OCI-LY3 (cell line): ENCODE measurements at regions not wholly inside any gene's neighbourhood (a gene's known extent, or its start where the extent isn't known, plus 50 kb on each side); places are given as distances from the start of the nearest gene placed in this dataset.
A peak's percentile ranks its signal among the peaks of the same experiment; 100 is the strongest.

Experiments
- H2AFZ ChIP-seq: fragments of 200-600, 300-600 bp; shearing (Covaris generic); 2 replicates; pipeline ENCODE4 v1.6.0; 2014; ENCODE audit warnings: antibody characterized with exemption, low read depth, low read length
- H3K27ac ChIP-seq: fragments of 200-600, 300-600 bp; sonication (generic); 2 replicates; pipeline ENCODE4 v1.5.1; 2014; ENCODE audit warnings: mild to moderate bottlenecking, low read length, moderate library complexity, mixed read lengths
- H3K27me3 ChIP-seq: fragments of 200-600, 300-600 bp; sonication (generic); 2 replicates; pipeline ENCODE4 v1.6.1; 2014; ENCODE audit warnings: low read depth, low read length, mixed read lengths
- H3K36me3 ChIP-seq: fragments of 200-600, 300-600 bp; sonication (generic); replicated peaks from 2 replicates; pipeline ENCODE3; 2014; ENCODE audit warnings: low read depth, low read length, mixed read lengths
- H3K4me1 ChIP-seq: fragments of 300-600, 200-600 bp; sonication (generic); 2 replicates; pipeline ENCODE4 v1.6.1; 2014; ENCODE audit warnings: low read length, mixed read lengths
- H3K4me2 ChIP-seq: fragments of 200-600, 300-600 bp; sonication (generic); 2 replicates; pipeline ENCODE4 v1.6.1; 2014; ENCODE audit warnings: low read length, mixed read lengths
- H3K4me3 ChIP-seq: fragments of 300-600, 200-600 bp; sonication (generic); 2 replicates; pipeline ENCODE4 v1.5.1; 2014; ENCODE audit warnings: antibody characterized with exemption, mild to moderate bottlenecking, low read length, moderate library complexity
- H3K79me2 ChIP-seq: fragments of 300-600, 200-600 bp; shearing (Covaris generic); 2 replicates; pipeline ENCODE4 v1.6.1; 2014; ENCODE audit warnings: mild to moderate bottlenecking, low read length, mixed read lengths
- H3K9ac ChIP-seq: fragments of 300-600, 200-600 bp; shearing (Covaris generic); 2 replicates; pipeline ENCODE4 v1.6.0; 2014; ENCODE audit warnings: mild to moderate bottlenecking, low read length, moderate library complexity
- H3K9me3 ChIP-seq: fragments of 200-600, 300-600 bp; shearing (Covaris generic); 2 replicates; pipeline ENCODE4 v1.6.1; 2014; ENCODE audit warnings: low read length, mixed read lengths; ENCODE audit not compliant: insufficient read depth
- H4K20me1 ChIP-seq: fragments of 200-600, 300-600 bp; sonication (generic); 2 replicates; pipeline ENCODE4 v1.6.1; 2016; ENCODE audit warnings: low read length, mixed read lengths; ENCODE audit not compliant: insufficient read depth
- CTCF ChIP-seq: fragments of 200-600, 300-600 bp; sonication (generic); IDR thresholded peaks from 2 replicates; pipeline ENCODE4 v1.5.1; 2014; ENCODE audit warnings: antibody characterized with exemption, low read length, low read depth
- EZH2phosphoT487 ChIP-seq: fragments of 200-600 bp; shearing (Covaris generic); IDR thresholded peaks from 2 replicates; pipeline ENCODE4 v1.6.1; 2018; ENCODE audit warnings: antibody characterized with exemption, mixed run types, low read depth

- Histone ChIP-seq H3K79me2 (no peaks in the 10 kb centered on the region), H4K20me1 (no peaks in the 10 kb centered on the region), H3K4me2 (no peak overlapping the region), H3K36me3 (no peaks in the 10 kb centered on the region), H3K27ac (no peak overlapping the region), H3K4me1 (no peaks in the 10 kb centered on the region), H3K9me3 (no peaks in the 10 kb centered on the region), H3K9ac (no peak overlapping the region), H3K4me3 (no peak overlapping the region), H2AFZ (no peak overlapping the region), H3K27me3 (no peaks in the 10 kb centered on the region)
- TF ChIP-seq EZH2phosphoT487, result no peak
- no peak for TF ChIP-seq CTCF
Observed at GRCh38 chr4:23312686-23313085, 577.2 kb downstream of the PPARGC1A start.

- TF ChIP-seq EZH2phosphoT487, result no peak
- TF ChIP-seq CTCF, result no peak
- no peaks in the 10 kb centered on the region for H3K27me3 ChIP-seq
Observed at GRCh38 chr4:23311983-23312382, 577.9 kb downstream of the PPARGC1A start.

GRCh38 chr4:23305026-23305425, 584.8 kb downstream of the PPARGC1A start:
- Histone ChIP-seq H3K36me3 (no peaks in the 10 kb centered on the region), H3K4me2 (peak overlapping the region; percentile 59), H2AFZ (peak overlapping the region; percentile 47), H3K79me2 (no peaks in the 10 kb centered on the region), H3K9me3 (no peaks in the 10 kb centered on the region), H3K27me3 (no peaks in the 10 kb centered on the region), H3K4me1 (peaks cover 5% of the 10 kb centered on the region; the same call in 1 of the 2 replicates), H3K4me3 (peak overlapping the region; percentile 64), H3K9ac (no peak overlapping the region), H4K20me1 (no peaks in the 10 kb centered on the region), H3K27ac (no peak overlapping the region)
- TF ChIP-seq EZH2phosphoT487 (no peak), CTCF (no peak)

More at GRCh38 chr4:23311983-23312382, 577.9 kb downstream of the PPARGC1A start:
- H4K20me1 ChIP-seq, result no peaks in the 10 kb centered on the region
- H2AFZ ChIP-seq, result no peak overlapping the region
- H3K79me2 ChIP-seq, result no peaks in the 10 kb centered on the region
- no peaks in the 10 kb centered on the region for H3K4me1 ChIP-seq
- H3K4me2 ChIP-seq, result no peak overlapping the region
- no peak overlapping the region for H3K4me3 ChIP-seq
- H3K27ac ChIP-seq, result no peak overlapping the region
- no peaks in the 10 kb centered on the region for H3K36me3 ChIP-seq
- no peaks in the 10 kb centered on the region for H3K9me3 ChIP-seq
- H3K9ac ChIP-seq, result no peak overlapping the region

- no peak overlapping the region for H3K4me2 ChIP-seq
- H3K36me3 ChIP-seq, result no peaks in the 10 kb centered on the region
- TF ChIP-seq CTCF, result no peak
- TF ChIP-seq EZH2phosphoT487, result no peak
- H3K27ac ChIP-seq, result no peak overlapping the region
- no peak overlapping the region for H2AFZ ChIP-seq
- no peaks in the 10 kb centered on the region for H3K4me1 ChIP-seq
- H3K27me3 ChIP-seq, result no peaks in the 10 kb centered on the region
- no peak overlapping the region for H3K9ac ChIP-seq
- H3K9me3 ChIP-seq, result no peaks in the 10 kb centered on the region
- no peak overlapping the region for H3K4me3 ChIP-seq
- no peaks in the 10 kb centered on the region for H4K20me1 ChIP-seq
- no peaks in the 10 kb centered on the region for H3K79me2 ChIP-seq
Observed at GRCh38 chr4:23298371-23298770, 591.5 kb downstream of the PPARGC1A start.
